HG03558 (cell line): ENCODE measurements at regions not wholly inside any gene's neighbourhood (a gene's known extent, or its start where the extent isn't known, plus 50 kb on each side); places are given as distances from the start of the nearest gene placed in this dataset.

Experiments
- ATAC-seq: cut with Tn5 transposase; IDR thresholded peaks from one replicate; pipeline ENCODE4 v1.9.1; 2021; ENCODE audit warnings: moderate number of reproducible peaks; ENCODE audit not compliant: unreplicated experiment; ENCODE audit errors: extremely low read depth

GRCh38 chr14:101001311-101002069 lies 98.0 kb upstream of the RTL1 start:
- ATAC-seq: no peak

- no peak for ATAC-seq
These were observed 99.2 kb upstream of the RTL1 start for GRCh38 chr14:101002738-101003137.

GRCh38 chr14:101004176-101004575 lies 100.7 kb upstream of the RTL1 start:
- no peak for ATAC-seq

- ATAC-seq: no peak
These were observed 101.4 kb upstream of the RTL1 start for GRCh38 chr14:101004954-101005353.

- ATAC-seq: no peak
These were observed 101.9 kb upstream of the RTL1 start for GRCh38 chr14:101005447-101005846.

GRCh38 chr14:101006008-101006407 lies 102.5 kb upstream of the RTL1 start:
- no peak for ATAC-seq

GRCh38 chr14:101007004-101007614 lies 103.6 kb upstream of the RTL1 start:
- no peak for ATAC-seq

- no peak for ATAC-seq
These were observed 104.2 kb upstream of the RTL1 start for GRCh38 chr14:101007765-101008164.

GRCh38 chr14:101008196-101008595 lies 104.7 kb upstream of the RTL1 start:
- no peak for ATAC-seq

- ATAC-seq: no peak
These were observed 105.3 kb upstream of the RTL1 start for GRCh38 chr14:101008631-101009336.

- no peak for ATAC-seq
These were observed 106.0 kb upstream of the RTL1 start for GRCh38 chr14:101009531-101009930.

- ATAC-seq: no peak
These were observed 106.8 kb upstream of the RTL1 start for GRCh38 chr14:101010293-101010692.

- ATAC-seq: no peak
These were observed 107.3 kb upstream of the RTL1 start for GRCh38 chr14:101010835-101011234.

- ATAC-seq: no peak
These were observed 113.7 kb upstream of the RTL1 start for GRCh38 chr14:101017209-101017608.

- no peak for ATAC-seq
These were observed 114.5 kb upstream of the RTL1 start for GRCh38 chr14:101017806-101018560.

- no peak for ATAC-seq
These were observed 115.2 kb upstream of the RTL1 start for GRCh38 chr14:101018561-101019290.

- no peak for ATAC-seq
These were observed 116.0 kb upstream of the RTL1 start for GRCh38 chr14:101019541-101019940.

- ATAC-seq: no peak
These were observed 116.6 kb upstream of the RTL1 start for GRCh38 chr14:101019990-101020710.

- ATAC-seq: no peak
These were observed 117.4 kb upstream of the RTL1 start for GRCh38 chr14:101020834-101021370.
